ENCODE measurements at regions not wholly inside any gene's neighbourhood (a gene's known extent, or its start where the extent isn't known, plus 50 kb on each side); places are given as distances from the start of the nearest gene placed in this dataset.
"Not testable (repeated sequence)": the region's sequence is repeated elsewhere in the genome, so short reads cannot be mapped to it uniquely, and the experiment has no call there.

- DNase-seq: no peak
Observed at GRCh38 chr7:66542049-66542448, 86.6 kb upstream of the KCTD7 start.

- no peak for DNase-seq
Observed at GRCh38 chr7:66542528-66543269, 86.0 kb upstream of the KCTD7 start.

GRCh38 chr7:66549466-66549865, 79.2 kb upstream of the KCTD7 start:
- no peak for DNase-seq

GRCh38 chr7:66553001-66553400, 75.7 kb upstream of the KCTD7 start:
- no peak for DNase-seq

GRCh38 chr7:66553675-66554074, 75.0 kb upstream of the KCTD7 start:
- not testable (repeated sequence) for DNase-seq

GRCh38 chr7:66554291-66554690, 74.4 kb upstream of the KCTD7 start:
- DNase-seq: not testable (repeated sequence)

GRCh38 chr7:66554842-66555430, 73.7 kb upstream of the KCTD7 start:
- DNase-seq: not testable (repeated sequence)

GRCh38 chr7:66556177-66556548, 72.5 kb upstream of the KCTD7 start:
- no peak for DNase-seq

- no peak for DNase-seq
Observed at GRCh38 chr7:66556549-66557213, 72.0 kb upstream of the KCTD7 start.

GRCh38 chr7:66557214-66558200, 71.2 kb upstream of the KCTD7 start:
- DNase-seq: peak; percentile 77

GRCh38 chr7:66558201-66558641, 70.5 kb upstream of the KCTD7 start:
- DNase-seq: no peak

- DNase-seq: no peak
Observed at GRCh38 chr7:66558660-66559465, 69.8 kb upstream of the KCTD7 start.

- DNase-seq: no peak
Observed at GRCh38 chr7:66564045-66564444, 64.6 kb upstream of the KCTD7 start.

GRCh38 chr7:66570179-66570578, 58.5 kb upstream of the KCTD7 start:
- not testable (repeated sequence) for DNase-seq

- no peak for DNase-seq
Observed at GRCh38 chr7:66571568-66571967, 57.1 kb upstream of the KCTD7 start.

GRCh38 chr7:66573782-66574495, 54.7 kb upstream of the KCTD7 start:
- DNase-seq: not testable (repeated sequence)

GRCh38 chr7:66574768-66575167, 53.9 kb upstream of the KCTD7 start:
- DNase-seq: not testable (repeated sequence)

GRCh38 chr7:66575398-66575797, 53.3 kb upstream of the KCTD7 start:
- no peak for DNase-seq

GRCh38 chr7:66576646-66577045, 52.0 kb upstream of the KCTD7 start:
- DNase-seq: no peak
